ENCODE measurements at regions not wholly inside any gene's neighbourhood (a gene's known extent, or its start where the extent isn't known, plus 50 kb on each side); places are given as distances from the start of the nearest gene placed in this dataset.

DNA sequence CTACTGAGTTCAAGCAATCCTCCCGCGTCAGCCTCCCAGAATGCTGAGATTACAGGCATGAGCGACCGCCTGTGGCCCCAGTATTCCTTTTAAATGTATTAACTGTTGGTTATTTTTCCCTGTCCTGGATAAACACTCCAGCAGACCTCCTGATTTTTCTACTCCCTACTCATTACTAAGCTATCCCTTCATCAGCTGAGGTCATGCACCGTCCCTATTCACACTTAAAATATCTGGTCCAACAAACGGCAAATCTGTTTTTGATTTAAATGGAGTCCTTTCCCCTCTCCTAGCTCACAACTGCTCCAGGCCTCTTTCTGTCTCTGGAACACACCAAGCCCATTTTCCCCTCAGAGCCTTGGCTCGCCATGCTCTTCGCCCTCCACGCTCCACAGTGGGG, 1003.3 kb upstream of the TMEM132C start:
- TF ChIP-seq CTCF (IDR thresholded peaks at IDR 0.05) (no peak), POLR2A (IDR thresholded peaks at IDR 0.05) (no peak)
